GM12878 (cell line): ENCODE measurements at regions not wholly inside any gene's neighbourhood (a gene's known extent, or its start where the extent isn't known, plus 50 kb on each side); places are given as distances from the start of the nearest gene placed in this dataset.

Experiments used
- ATAC-seq: fragments of 200-7000 bp; cut with Tn5 transposase; 3 replicates; pipeline ENCODE4 v1.9.1; 2020; ENCODE audit warnings: mild to moderate bottlenecking, moderate library complexity
- BruUV-seq: library from RNA; stranded (reverse); fragments of 400-500 nt; replicated peaks from 2 replicates; lab custom pipeline; 2021; lab: Mats Ljungman, UMichigan
- CTCF ChIA-PET: fragments of 300-600 bp; sonication (Branson Sonifier 250); formaldehyde crosslinking; extraction: SDS; loops from one replicate; lab custom pipeline; 2021; ENCODE audit warnings: inconsistent platforms; lab: Yijun Ruan, JAX
- POLR2A ChIA-PET: fragments of 350-600 bp; formaldehyde crosslinking; extraction: SDS; loops from one replicate; lab custom pipeline; 2021; ENCODE audit warnings: inconsistent platforms; lab: Charles Lee
- RAD21 ChIA-PET: fragments of 300-600 bp; sonication (Branson Sonifier 250); formaldehyde crosslinking; loops from one replicate; lab custom pipeline; 2023; ENCODE audit warnings: antibody characterized with exemption; ENCODE audit not compliant: unreplicated experiment; lab: Charles Lee
- SMC1A ChIA-PET: fragments of 300-600 bp; sonication (Branson Sonifier 250); formaldehyde crosslinking; loops from one replicate; lab custom pipeline; 2023; ENCODE audit not compliant: unreplicated experiment, uncharacterized antibody; lab: Charles Lee
- DNase-seq: peaks from one replicate; pipeline ENCODE4 v3.0.0-alpha.2; 2011; ENCODE audit warnings: low read depth, low spot score
- FAIRE-seq: peaks from 3 replicates; lab custom pipeline; 2011; peaks lifted over from hg19 to GRCh38; lab: Jason Lieb, UNC
- H2AFZ ChIP-seq: 2 replicates; pipeline ENCODE4 v1.6.0; 2011; ENCODE audit warnings: low read depth, low read length, control low read depth; ENCODE audit not compliant: control insufficient read depth
- H3K27ac ChIP-seq: 2 replicates; pipeline ENCODE4 v1.5.1; 2011; ENCODE audit warnings: control low read depth; ENCODE audit not compliant: control insufficient read depth, insufficient read depth
- H3K27me3 ChIP-seq, 2 experiments: replicated peaks in 1 of 2; 2 replicates each; pipeline versions ENCODE4 v1.6.0 to v1.6.1; 2011; ENCODE audit warnings: low read length in 1 of 2; ENCODE audit not compliant: control insufficient read depth in 2 of 2, insufficient read depth in 2 of 2
- H3K36me3 ChIP-seq, 2 experiments: 2 replicates each; pipeline ENCODE4 v1.5.1; 2011; ENCODE audit warnings: low read length in 1 of 2; ENCODE audit not compliant: control insufficient read depth in 2 of 2, insufficient read depth in 2 of 2
- H3K4me1 ChIP-seq: 2 replicates; pipeline ENCODE4 v1.6.1; 2011; ENCODE audit warnings: mild to moderate bottlenecking, low read length, moderate library complexity, mixed read lengths; ENCODE audit not compliant: control insufficient read depth, insufficient read depth
- H3K4me2 ChIP-seq: 2 replicates; pipeline ENCODE4 v1.6.0; 2011; ENCODE audit warnings: control low read depth; ENCODE audit not compliant: control insufficient read depth, insufficient read depth
- H3K4me3 ChIP-seq: fragments of 200-600 bp; sonication (generic); 2 replicates; pipeline ENCODE4 v1.5.1; 2016
- H3K79me2 ChIP-seq: 2 replicates; pipeline ENCODE4 v1.6.0; 2011; ENCODE audit warnings: low read length; ENCODE audit not compliant: control insufficient read depth, insufficient read depth
- H3K9ac ChIP-seq: 2 replicates; pipeline ENCODE4 v1.8.0; 2011; ENCODE audit warnings: low read length, control low read depth, mixed read lengths; ENCODE audit not compliant: control insufficient read depth, insufficient read depth
- H3K9me3 ChIP-seq: replicated peaks from 3 replicates; pipeline ENCODE4 v1.5.1; 2011; ENCODE audit warnings: mild to moderate bottlenecking, low read length; ENCODE audit not compliant: control insufficient read depth, insufficient read depth
- H4K20me1 ChIP-seq: 2 replicates; pipeline ENCODE4 v1.6.0; 2011; ENCODE audit not compliant: control insufficient read depth, insufficient read depth
- CBX5 ChIP-seq: sonication (generic); IDR thresholded peaks from 2 replicates; pipeline ENCODE4 v1.6.1; 2016; ENCODE audit warnings: low read depth, moderate library complexity, mild to moderate bottlenecking, inconsistent platforms
- CTCF ChIP-seq, 3 experiments: IDR thresholded peaks in 2 of 3; conservative IDR thresholded peaks in 1 of 3; 2 replicates each; pipeline ENCODE4 v1.5.1; 2011; ENCODE audit warnings: low read depth in 3 of 3, low read length in 3 of 3, mild to moderate bottlenecking in 3 of 3, control low read depth in 2 of 3, moderate library complexity in 2 of 3, inconsistent platforms in 1 of 3, mixed read lengths in 1 of 3; ENCODE audit not compliant: control insufficient read depth in 2 of 3, insufficient read depth in 1 of 3; ENCODE audit errors: extremely low read depth in 1 of 3
- HCFC1 ChIP-seq: fragments of 150-350 bp; IDR thresholded peaks from 2 replicates; pipeline ENCODE4 v1.6.1; 2014; ENCODE audit warnings: low read length
- IKZF2 ChIP-seq, 2 experiments: fragments of 450-650 bp; IDR thresholded peaks; 2 replicates each; pipeline ENCODE4 v1.6.1; 2017; ENCODE audit warnings: mild to moderate bottlenecking in 2 of 2, moderate library complexity in 2 of 2
- LARP7 ChIP-seq: fragments of 450-650 bp; IDR thresholded peaks from 2 replicates; pipeline ENCODE4 v1.6.1; 2017; ENCODE audit warnings: mild to moderate bottlenecking
- MEF2A ChIP-seq: IDR thresholded peaks from 2 replicates; pipeline ENCODE4 v1.6.1; 2011; ENCODE audit warnings: low read depth, mild to moderate bottlenecking, low read length, moderate library complexity; ENCODE audit not compliant: insufficient read depth
- MYB ChIP-seq: fragments of 150-350 bp; IDR thresholded peaks from 2 replicates; pipeline ENCODE4 v1.6.1; 2014; ENCODE audit warnings: mild to moderate bottlenecking, low read depth, low read length, borderline replicate concordance
- RUNX3 ChIP-seq: IDR thresholded peaks from 2 replicates; pipeline ENCODE4 v1.6.1; 2012; ENCODE audit warnings: low read length, inconsistent platforms
- TAF1 ChIP-seq: IDR thresholded peaks from 2 replicates; pipeline ENCODE4 v1.6.1; 2011; ENCODE audit warnings: mild to moderate bottlenecking, low read depth, low read length, borderline replicate concordance
- ZBTB4 ChIP-seq: fragments of 450-650 bp; formaldehyde crosslinking; IDR thresholded peaks from 2 replicates; pipeline ENCODE4 v1.4.0; 2022; ENCODE audit warnings: mild to moderate bottlenecking, moderate library complexity
- ZNF384 ChIP-seq: IDR thresholded peaks from 2 replicates; pipeline ENCODE4 v1.6.1; 2012; ENCODE audit warnings: low read depth, mild to moderate bottlenecking, low read length, improper control_type of control experiment, borderline replicate concordance
- ZZZ3 ChIP-seq: IDR thresholded peaks from 2 replicates; pipeline ENCODE4 v1.6.1; 2011; ENCODE audit warnings: low read depth; ENCODE audit not compliant: control insufficient read depth, insufficient read length
- WGBS: methylation state at CpG from one replicate; pipeline ENCODE4 v1.1.6; 2016; ENCODE audit warnings: low lambda C conversion rate; ENCODE audit not compliant: insufficient replicate concordance, insufficient coverage; ENCODE audit errors: missing lambda C conversion rate; 5-methylcytosine and 5-hydroxymethylcytosine counted together
- in situ Hi-C: fragments of 300-500 bp; cut with MboI; formaldehyde crosslinking; loops from 9 replicates; pipeline ENCODE4 v1.14.3; 2018; ENCODE audit warnings: mixed read lengths
- intact Hi-C: fragments of 100-400 bp; cut with micrococcal nuclease; formaldehyde crosslinking; loops from one replicate; pipeline ENCODE4 v1.14.2; 2022; ENCODE audit not compliant: unreplicated experiment
- TF ChIP-seq, protein P1 (sequence below): IDR thresholded peaks from 2 replicates; pipeline ENCODE4 v1.6.1; 2011; ENCODE audit warnings: low read depth, mild to moderate bottlenecking, low read length, moderate library complexity, borderline replicate concordance; ENCODE audit errors: extremely low read depth
- TF ChIP-seq, protein P2 (sequence below): fragments of 450-650 bp; IDR thresholded peaks from 2 replicates; pipeline ENCODE4 v1.6.1; 2017; ENCODE audit warnings: antibody characterized with exemption, mild to moderate bottlenecking, moderate library complexity

GRCh38 chr2:8484502-8485283 lies 197.2 kb upstream of the ID2 start:
- H3K4me3 ChIP-seq: peak overlapping the region; percentile 54
- H2AFZ ChIP-seq: no peak overlapping the region
- ChIA-PET CTCF (interaction anchor here (0.7 to 1.8 kb wide), 12 partner anchors 8 to 196 kb away, joined by 3 to 15 read pairs (median 4); partner anchors contain the start of gene ID2), SMC1A (interaction anchor here (0.8 to 5.8 kb wide), 25 partner anchors 10 to 1057 kb away, joined by 3 to 121 read pairs (median 6); partner anchors contain the start of gene ID2), RAD21 (interaction anchor here (0.8 to 5.7 kb wide), 25 partner anchors 10 to 1057 kb away, joined by 3 to 155 read pairs (median 6); partner anchors contain the start of gene ID2), POLR2A (interaction anchor here (1.1 to 5.3 kb wide), 15 partner anchors 9 to 200 kb away, joined by 3 to 46 read pairs (median 6); partner anchors contain the start of gene ID2)
- ATAC-seq (peak; percentile 10), DNase-seq (no peak), FAIRE-seq (no peak)
- intact Hi-C loops (loop anchor here (1.0 to 10.0 kb wide), 6 partner anchors 43 to 967 kb away; no protein-coding TSS in a partner anchor), in situ Hi-C loops (no loop called here)
- peak overlapping the region; percentile 71 for H3K4me2 ChIP-seq
- H3K79me2 ChIP-seq: peaks cover 35% of the 10 kb centered on the region
- H3K27ac ChIP-seq: peak overlapping the region; percentile 55; the same call in 1 of the 2 replicates
- no peaks in the 10 kb centered on the region; a peak in 2 of 4 replicates for H3K36me3 ChIP-seq
- no TSS peak for BruUV-seq
- H4K20me1 ChIP-seq: no peaks in the 10 kb centered on the region
- no peaks in the 10 kb centered on the region for H3K27me3 ChIP-seq
- H3K4me1 ChIP-seq: peaks cover 41% of the 10 kb centered on the region
- 59% methylated on average over 7 of the region's 7 CpGs for WGBS
- H3K9me3 ChIP-seq: no peaks in the 10 kb centered on the region
- peak overlapping the region; percentile 45; the same call in 1 of the 2 replicates for H3K9ac ChIP-seq
- TF ChIP-seq ZBTB4 (CRISPR knock-in tag): no peak
- TF ChIP-seq MYB: no peak
- TF ChIP-seq ZZZ3: no peak
- TF ChIP-seq CBX5: no peak
- TF ChIP-seq ZNF384: no peak
- TF ChIP-seq TAF1: no peak
- TF ChIP-seq, protein P1, sequence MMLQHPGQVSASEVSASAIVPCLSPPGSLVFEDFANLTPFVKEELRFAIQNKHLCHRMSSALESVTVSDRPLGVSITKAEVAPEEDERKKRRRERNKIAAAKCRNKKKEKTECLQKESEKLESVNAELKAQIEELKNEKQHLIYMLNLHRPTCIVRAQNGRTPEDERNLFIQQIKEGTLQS: no peak
- TF ChIP-seq, protein P2, sequence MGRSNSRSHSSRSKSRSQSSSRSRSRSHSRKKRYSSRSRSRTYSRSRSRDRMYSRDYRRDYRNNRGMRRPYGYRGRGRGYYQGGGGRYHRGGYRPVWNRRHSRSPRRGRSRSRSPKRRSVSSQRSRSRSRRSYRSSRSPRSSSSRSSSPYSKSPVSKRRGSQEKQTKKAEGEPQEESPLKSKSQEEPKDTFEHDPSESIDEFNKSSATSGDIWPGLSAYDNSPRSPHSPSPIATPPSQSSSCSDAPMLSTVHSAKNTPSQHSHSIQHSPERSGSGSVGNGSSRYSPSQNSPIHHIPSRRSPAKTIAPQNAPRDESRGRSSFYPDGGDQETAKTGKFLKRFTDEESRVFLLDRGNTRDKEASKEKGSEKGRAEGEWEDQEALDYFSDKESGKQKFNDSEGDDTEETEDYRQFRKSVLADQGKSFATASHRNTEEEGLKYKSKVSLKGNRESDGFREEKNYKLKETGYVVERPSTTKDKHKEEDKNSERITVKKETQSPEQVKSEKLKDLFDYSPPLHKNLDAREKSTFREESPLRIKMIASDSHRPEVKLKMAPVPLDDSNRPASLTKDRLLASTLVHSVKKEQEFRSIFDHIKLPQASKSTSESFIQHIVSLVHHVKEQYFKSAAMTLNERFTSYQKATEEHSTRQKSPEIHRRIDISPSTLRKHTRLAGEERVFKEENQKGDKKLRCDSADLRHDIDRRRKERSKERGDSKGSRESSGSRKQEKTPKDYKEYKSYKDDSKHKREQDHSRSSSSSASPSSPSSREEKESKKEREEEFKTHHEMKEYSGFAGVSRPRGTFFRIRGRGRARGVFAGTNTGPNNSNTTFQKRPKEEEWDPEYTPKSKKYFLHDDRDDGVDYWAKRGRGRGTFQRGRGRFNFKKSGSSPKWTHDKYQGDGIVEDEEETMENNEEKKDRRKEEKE: no peak
- TF ChIP-seq LARP7: peak; percentile 27; the same call in 1 of the 2 replicates
- no peak for TF ChIP-seq MEF2A
- TF ChIP-seq HCFC1: no peak
- TF ChIP-seq RUNX3: no peak
- TF ChIP-seq IKZF2 (IDR thresholded peaks at IDR 0.05): peak in 1 of 2 experiments; percentile 54; a peak in 2 of 4 replicates
- TF ChIP-seq CTCF (IDR thresholded peaks at IDR 0.05 in 2 of 3, conservative IDR thresholded peaks at IDR 0.05 in 1 of 3; ENCODE audit: control insufficient read depth in 2 of 3, extremely low read depth in 1 of 3, insufficient read depth in 1 of 3, low read depth in 3 of 3, low read length in 3 of 3): no peak
